AG04449 (cell line): ENCODE measurements at regions not wholly inside any gene's neighbourhood (a gene's known extent, or its start where the extent isn't known, plus 50 kb on each side); places are given as distances from the start of the nearest gene placed in this dataset.

ENCODE experiments used
- CTCF ChIA-PET: fragments of 350-600 bp; formaldehyde crosslinking; extraction: SDS; loops from one replicate; lab custom pipeline; 2021; ENCODE audit warnings: antibody characterized with exemption; lab: Yijun Ruan, JAX
- POLR2A ChIA-PET: fragments of 400-600, 350-600 bp; formaldehyde crosslinking; extraction: SDS; loops from one replicate; lab custom pipeline; 2020; ENCODE audit warnings: antibody characterized with exemption, inconsistent platforms; lab: Yijun Ruan, JAX
- DNase-seq: peaks from one replicate; pipeline ENCODE4 v3.0.0-alpha.2; 2010; ENCODE audit warnings: low read depth, low spot score
- H3K4me3 ChIP-seq: 2 replicates; pipeline ENCODE4 v1.5.1; 2011; ENCODE audit warnings: low read depth, mild to moderate bottlenecking, control low read depth, low read length
- CTCF ChIP-seq: IDR thresholded peaks from one replicate; pipeline ENCODE4 v1.5.1; 2011; ENCODE audit warnings: mild to moderate bottlenecking, moderate library complexity, low read length, control low read depth, inconsistent platforms; ENCODE audit not compliant: insufficient read depth; ENCODE audit errors: missing control alignments

GRCh38 chr11:127191261-127191660, 190.7 kb upstream of the KIRREL3 start:
- POLR2A ChIA-PET: no interaction called here
- no peak overlapping the region for H3K4me3 ChIP-seq
- CTCF ChIA-PET: no interaction called here
- no peak for TF ChIP-seq CTCF
- DNase-seq: no peak

- no peak for DNase-seq
- no peak overlapping the region for H3K4me3 ChIP-seq
- ChIA-PET POLR2A (no interaction called here), CTCF (no interaction called here)
- no peak for TF ChIP-seq CTCF
Measured at GRCh38 chr11:127182586-127183203, 182.1 kb upstream of the KIRREL3 start.

- no peak overlapping the region for H3K4me3 ChIP-seq
- TF ChIP-seq CTCF: no peak
- ChIA-PET POLR2A (no interaction called here), CTCF (no interaction called here)
- no peak for DNase-seq
Measured at GRCh38 chr11:127157225-127157624, 156.7 kb upstream of the KIRREL3 start.

GRCh38 chr11:127149410-127149809, 148.8 kb upstream of the KIRREL3 start:
- no peak overlapping the region for H3K4me3 ChIP-seq
- POLR2A ChIA-PET: no interaction called here
- DNase-seq: no peak
- TF ChIP-seq CTCF: no peak
- CTCF ChIA-PET: no interaction called here

- POLR2A ChIA-PET: no interaction called here
- no peak for TF ChIP-seq CTCF
- CTCF ChIA-PET: no interaction called here
- no peak overlapping the region for H3K4me3 ChIP-seq
- no peak for DNase-seq
Measured at GRCh38 chr11:127143251-127143650, 142.7 kb upstream of the KIRREL3 start.

- ChIA-PET CTCF (no interaction called here), POLR2A (no interaction called here)
Measured at GRCh38 chr11:127138613-127139012, 138.0 kb upstream of the KIRREL3 start.

More at GRCh38 chr11:127138613-127139012, 138.0 kb upstream of the KIRREL3 start:
- TF ChIP-seq CTCF: no peak
- H3K4me3 ChIP-seq: no peak overlapping the region
- no peak for DNase-seq
